ENCODE measurements at regions not wholly inside any gene's neighbourhood (a gene's known extent, or its start where the extent isn't known, plus 50 kb on each side); places are given as distances from the start of the nearest gene placed in this dataset.
A peak's percentile ranks its signal among the peaks of the same experiment; 100 is the strongest.

- peak; percentile 29 for DNase-seq
These were observed 177.5 kb downstream of the RBM43 start for GRCh38 chr2:151083856-151084795.

GRCh38 chr2:151078889-151079288 is 182.8 kb downstream of the RBM43 start:
- no peak for DNase-seq

- no peak for DNase-seq
These were observed 189.8 kb downstream of the RBM43 start for GRCh38 chr2:151071906-151072305.

GRCh38 chr2:151071382-151071781 is 190.3 kb downstream of the RBM43 start:
- DNase-seq: no peak

- DNase-seq: no peak
These were observed 191.4 kb downstream of the RBM43 start for GRCh38 chr2:151070253-151070652.

- no peak for DNase-seq
These were observed 193.8 kb downstream of the RBM43 start for GRCh38 chr2:151067658-151068369.

- peak; percentile 37 for DNase-seq
These were observed 198.4 kb downstream of the RBM43 start for GRCh38 chr2:151063271-151063670.

- DNase-seq: no peak
These were observed 201.4 kb downstream of the RBM43 start for GRCh38 chr2:151060287-151060686.

GRCh38 chr2:151056870-151057269 is 204.8 kb downstream of the RBM43 start:
- DNase-seq: no peak

GRCh38 chr2:151053661-151053990 is 208.0 kb downstream of the RBM43 start:
- no peak for DNase-seq

GRCh38 chr2:151052850-151053660 is 208.6 kb downstream of the RBM43 start:
- no peak for DNase-seq

GRCh38 chr2:151051574-151052220 is 210.0 kb downstream of the RBM43 start:
- DNase-seq: peak; percentile 66

GRCh38 chr2:151049746-151050145 is 211.9 kb downstream of the RBM43 start:
- no peak for DNase-seq

GRCh38 chr2:151048331-151049054 is 213.2 kb downstream of the RBM43 start:
- no peak for DNase-seq

GRCh38 chr2:151043484-151043883 is 218.2 kb downstream of the RBM43 start:
- no peak for DNase-seq

- DNase-seq: no peak
These were observed 218.7 kb downstream of the RBM43 start for GRCh38 chr2:151042964-151043363.

GRCh38 chr2:151040039-151040438 is 221.6 kb downstream of the RBM43 start:
- DNase-seq: no peak

- peak; percentile 90 for DNase-seq
These were observed 223.1 kb downstream of the RBM43 start for GRCh38 chr2:151038516-151038915.

GRCh38 chr2:151037434-151037833 is 224.2 kb downstream of the RBM43 start:
- no peak for DNase-seq

- DNase-seq: no peak
These were observed 228.1 kb downstream of the RBM43 start for GRCh38 chr2:151033271-151034248.

- peak; percentile 45 for DNase-seq
These were observed 228.9 kb downstream of the RBM43 start for GRCh38 chr2:151032741-151033191.
